ENCODE measurements at regions not wholly inside any gene's neighbourhood (a gene's known extent, or its start where the extent isn't known, plus 50 kb on each side); places are given as distances from the start of the nearest gene placed in this dataset.

DNA sequence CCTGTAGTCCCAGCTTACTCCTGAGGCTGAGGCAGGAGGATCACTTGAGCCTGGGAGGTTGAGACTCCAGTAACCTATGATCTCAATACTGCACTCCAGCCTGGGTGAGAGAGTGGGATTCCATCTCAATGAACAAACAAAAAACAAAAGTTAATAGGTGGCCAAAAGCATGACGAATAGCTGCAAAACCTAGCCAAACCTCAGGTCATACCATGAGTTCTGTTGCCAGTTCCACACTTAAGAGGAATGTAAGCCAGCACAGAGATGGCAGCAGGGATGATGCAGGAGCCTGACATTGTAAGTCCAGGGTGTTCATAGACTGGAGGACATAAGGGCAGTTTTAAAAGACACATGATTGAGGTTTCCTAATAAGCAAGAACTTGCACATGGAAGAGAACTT lies 55.3 kb upstream of the RMDN2 start:
- no peaks in the 10 kb centered on the region for H3K36me3 ChIP-seq (ENCODE audit: insufficient read depth, low read length)
- no peak overlapping the region for H2AFZ ChIP-seq (ENCODE audit: low read length)
- H3K4me1 ChIP-seq (ENCODE audit: insufficient read depth, low read length, poor library complexity, severe bottlenecking) = peaks cover 19% of the 10 kb centered on the region
- no peaks in the 10 kb centered on the region for H3K79me2 ChIP-seq (ENCODE audit: insufficient read depth, low read length)
- no peak overlapping the region for H3K4me2 ChIP-seq (ENCODE audit: low read depth, low read length, poor library complexity, severe bottlenecking)
- no peaks in the 10 kb centered on the region for H3F3A ChIP-seq (ENCODE audit: low read depth)
- TF ChIP-seq EZH2phosphoT487 (IDR thresholded peaks at IDR 0.05; ENCODE audit: borderline replicate concordance) (no peak), CTCF (conservative IDR thresholded peaks at IDR 0.05; ENCODE audit: low read length) (no peak)
- no peak overlapping the region for H3K4me3 ChIP-seq (ENCODE audit: low read length, poor library complexity, severe bottlenecking)
- no peak overlapping the region for H3K9ac ChIP-seq (ENCODE audit: low read depth, low read length, poor library complexity, severe bottlenecking)
- H3K9me3 ChIP-seq (ENCODE audit: insufficient read depth, low read depth, low read length) = no peaks in the 10 kb centered on the region
- no peaks in the 10 kb centered on the region for H3K9me2 ChIP-seq (replicated peaks; ENCODE audit: low read depth, low read length)
- H3K27me3 ChIP-seq (ENCODE audit: insufficient read depth, low read length, poor library complexity, severe bottlenecking) = no peaks in the 10 kb centered on the region
- no peaks in the 10 kb centered on the region for H4K20me1 ChIP-seq (ENCODE audit: insufficient read depth, low read length, poor library complexity, severe bottlenecking)

DNA sequence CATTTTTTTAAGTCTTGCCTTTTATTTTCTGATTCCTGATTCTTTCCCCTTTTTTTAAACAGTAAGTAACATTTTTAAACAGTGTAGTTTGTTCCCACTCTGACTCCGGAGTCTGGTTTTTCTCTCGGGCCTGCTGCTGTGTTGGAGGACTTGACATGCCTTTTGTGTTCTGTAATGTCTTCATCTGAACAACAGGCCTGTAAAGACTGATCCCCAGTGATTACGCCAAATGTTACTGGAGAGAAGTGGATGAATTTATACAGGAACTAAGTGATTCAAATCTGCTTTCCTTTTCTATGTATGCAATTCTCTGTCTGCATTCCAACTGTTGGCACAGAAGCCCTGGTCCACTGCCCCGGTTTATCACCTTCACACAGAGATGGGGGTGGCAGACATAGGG lies 54.3 kb upstream of the RMDN2 start:
- H3K36me3 ChIP-seq (ENCODE audit: insufficient read depth, low read length) = no peaks in the 10 kb centered on the region
- no peaks in the 10 kb centered on the region for H4K20me1 ChIP-seq (ENCODE audit: insufficient read depth, low read length, poor library complexity, severe bottlenecking)
- peaks cover 19% of the 10 kb centered on the region for H3K4me1 ChIP-seq (ENCODE audit: insufficient read depth, low read length, poor library complexity, severe bottlenecking)
- no peaks in the 10 kb centered on the region for H3K27me3 ChIP-seq (ENCODE audit: insufficient read depth, low read length, poor library complexity, severe bottlenecking)
- no peaks in the 10 kb centered on the region for H3K9me3 ChIP-seq (ENCODE audit: insufficient read depth, low read depth, low read length)
- H3K9ac ChIP-seq (ENCODE audit: low read depth, low read length, poor library complexity, severe bottlenecking) = no peak overlapping the region
- no peak overlapping the region for H2AFZ ChIP-seq (ENCODE audit: low read length)
- H3K4me3 ChIP-seq (ENCODE audit: low read length, poor library complexity, severe bottlenecking) = no peak overlapping the region
- no peaks in the 10 kb centered on the region for H3K79me2 ChIP-seq (ENCODE audit: insufficient read depth, low read length)
- TF ChIP-seq CTCF (conservative IDR thresholded peaks at IDR 0.05; ENCODE audit: low read length) (no peak), EZH2phosphoT487 (IDR thresholded peaks at IDR 0.05; ENCODE audit: borderline replicate concordance) (no peak)
- no peaks in the 10 kb centered on the region for H3K9me2 ChIP-seq (replicated peaks; ENCODE audit: low read depth, low read length)
- no peak overlapping the region for H3K4me2 ChIP-seq (ENCODE audit: low read depth, low read length, poor library complexity, severe bottlenecking)
- no peaks in the 10 kb centered on the region for H3F3A ChIP-seq (ENCODE audit: low read depth)

DNA sequence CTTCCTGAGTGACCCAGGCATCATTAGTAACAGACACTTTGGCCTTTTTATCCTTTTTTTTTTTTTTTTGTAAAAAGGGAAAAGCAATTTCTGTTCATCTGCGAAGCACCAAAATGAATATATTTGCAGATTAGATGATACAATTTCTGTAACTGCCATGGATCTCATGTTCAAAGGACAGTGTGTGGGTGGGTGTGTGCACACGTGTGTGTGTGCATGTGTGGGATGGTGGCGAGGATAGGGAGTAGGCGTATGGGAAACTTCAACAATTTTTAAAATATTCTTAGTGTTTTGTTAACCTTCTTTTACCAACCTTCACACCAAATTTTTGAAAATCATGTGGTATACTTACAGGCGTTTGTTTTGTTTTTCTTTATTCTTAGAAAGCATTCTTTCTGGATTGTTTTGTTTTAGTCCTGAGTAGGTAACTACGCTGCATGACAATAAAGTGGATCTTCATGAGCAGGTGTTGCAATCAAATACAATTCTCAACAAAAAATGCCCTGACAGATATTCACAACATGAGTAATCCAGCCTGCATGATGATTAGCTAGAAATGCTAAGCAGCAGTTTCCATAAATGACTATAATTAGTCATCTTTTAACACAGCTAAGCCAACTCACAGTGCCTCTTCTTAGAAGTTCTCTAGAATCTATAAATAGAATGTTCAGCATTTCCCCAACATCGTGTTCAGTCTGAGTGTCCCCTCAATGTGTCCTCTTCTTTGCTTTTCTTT lies 53.5 kb upstream of the RMDN2 start:
- no peaks in the 10 kb centered on the region for H3K9me3 ChIP-seq (ENCODE audit: insufficient read depth, low read depth, low read length)
- H3K9me2 ChIP-seq (replicated peaks; ENCODE audit: low read depth, low read length) = no peaks in the 10 kb centered on the region
- no peaks in the 10 kb centered on the region for H3K27me3 ChIP-seq (ENCODE audit: insufficient read depth, low read length, poor library complexity, severe bottlenecking)
- TF ChIP-seq EZH2phosphoT487 (IDR thresholded peaks at IDR 0.05; ENCODE audit: borderline replicate concordance) (no peak), CTCF (conservative IDR thresholded peaks at IDR 0.05; ENCODE audit: low read length) (no peak)
- no peak overlapping the region for H3K4me3 ChIP-seq (ENCODE audit: low read length, poor library complexity, severe bottlenecking)
- no peaks in the 10 kb centered on the region for H3K79me2 ChIP-seq (ENCODE audit: insufficient read depth, low read length)
- H3K9ac ChIP-seq (ENCODE audit: low read depth, low read length, poor library complexity, severe bottlenecking) = no peak overlapping the region
- H3K36me3 ChIP-seq (ENCODE audit: insufficient read depth, low read length) = no peaks in the 10 kb centered on the region
- H3K4me1 ChIP-seq (ENCODE audit: insufficient read depth, low read length, poor library complexity, severe bottlenecking) = peaks cover 19% of the 10 kb centered on the region
- H4K20me1 ChIP-seq (ENCODE audit: insufficient read depth, low read length, poor library complexity, severe bottlenecking) = no peaks in the 10 kb centered on the region
- H3K4me2 ChIP-seq (ENCODE audit: low read depth, low read length, poor library complexity, severe bottlenecking) = no peak overlapping the region
- H3F3A ChIP-seq (ENCODE audit: low read depth) = no peaks in the 10 kb centered on the region
- H2AFZ ChIP-seq (ENCODE audit: low read length) = no peak overlapping the region

Data from Loucy (cell line).